HG03060 (cell line): ENCODE measurements at regions not wholly inside any gene's neighbourhood (a gene's known extent, or its start where the extent isn't known, plus 50 kb on each side); places are given as distances from the start of the nearest gene placed in this dataset.
"Not testable (repeated sequence)": the region's sequence is repeated elsewhere in the genome, so short reads cannot be mapped to it uniquely, and the experiment has no call there.

Experiments used
- ATAC-seq: cut with Tn5 transposase; IDR thresholded peaks from one replicate; pipeline ENCODE4 v1.9.1; 2021; ENCODE audit warnings: low read depth, moderate number of reproducible peaks; ENCODE audit not compliant: unreplicated experiment

DNA sequence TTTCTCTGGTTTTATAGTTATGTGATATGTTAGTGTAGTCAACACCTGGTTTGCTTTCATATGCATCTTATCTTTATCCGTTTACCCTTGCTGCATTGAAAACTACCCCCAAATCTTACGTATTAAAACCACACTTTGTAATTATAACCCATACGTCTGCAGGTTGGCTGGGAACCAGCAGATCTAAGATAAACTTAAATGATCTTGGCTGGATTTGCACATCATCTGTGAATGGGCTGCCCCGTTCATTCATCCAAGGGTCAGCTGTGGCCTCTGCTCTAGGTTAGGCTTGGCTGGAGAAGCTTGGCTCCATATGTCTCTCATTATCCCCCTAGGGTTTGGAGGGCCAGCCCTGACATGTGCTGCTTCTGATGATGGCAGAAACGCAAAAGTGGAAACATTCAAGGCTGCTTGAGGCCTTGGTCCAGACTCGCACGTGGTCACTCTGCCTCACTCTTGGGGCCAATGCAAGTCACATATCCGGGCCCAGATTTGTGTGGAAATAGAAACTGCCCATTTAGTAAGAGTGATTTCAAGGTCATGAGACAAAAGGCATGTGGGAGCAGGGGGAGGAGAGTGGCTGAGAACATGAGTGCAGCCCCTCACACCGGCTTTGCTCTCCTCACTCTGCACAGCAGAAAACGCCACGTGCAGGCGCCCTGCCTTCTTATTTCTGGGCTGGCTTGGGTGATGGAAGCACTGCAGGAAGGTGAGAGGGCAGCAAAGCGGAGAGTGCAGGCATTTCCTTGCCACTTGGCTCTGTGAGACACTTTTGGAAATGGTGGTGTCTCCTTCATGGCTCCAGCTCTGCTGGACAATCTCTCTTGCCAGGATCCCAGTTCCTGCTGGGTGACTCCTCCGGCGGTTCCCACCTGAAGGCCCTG, 553.8 kb downstream of the GLRX3 start:
- no peak for ATAC-seq

DNA sequence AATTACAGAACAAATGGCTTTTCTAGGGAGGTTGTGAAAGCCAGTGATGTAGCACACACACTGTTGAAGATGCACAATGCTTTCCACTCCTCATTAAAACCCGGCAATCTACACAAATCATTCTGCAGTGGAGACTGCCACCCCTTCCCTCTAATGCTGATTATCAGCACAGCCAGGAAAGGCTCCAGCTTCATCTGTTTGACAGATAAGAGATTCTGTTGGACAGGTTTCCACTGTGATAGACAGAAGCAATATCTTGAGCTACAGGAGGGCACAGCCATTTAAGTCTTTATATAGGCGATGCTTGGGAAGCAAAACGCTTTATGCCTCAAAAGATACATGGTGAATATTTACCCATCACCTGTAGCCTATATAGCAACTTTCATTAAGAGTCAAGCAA, 555.6 kb downstream of the GLRX3 start:
- ATAC-seq, result no peak

DNA sequence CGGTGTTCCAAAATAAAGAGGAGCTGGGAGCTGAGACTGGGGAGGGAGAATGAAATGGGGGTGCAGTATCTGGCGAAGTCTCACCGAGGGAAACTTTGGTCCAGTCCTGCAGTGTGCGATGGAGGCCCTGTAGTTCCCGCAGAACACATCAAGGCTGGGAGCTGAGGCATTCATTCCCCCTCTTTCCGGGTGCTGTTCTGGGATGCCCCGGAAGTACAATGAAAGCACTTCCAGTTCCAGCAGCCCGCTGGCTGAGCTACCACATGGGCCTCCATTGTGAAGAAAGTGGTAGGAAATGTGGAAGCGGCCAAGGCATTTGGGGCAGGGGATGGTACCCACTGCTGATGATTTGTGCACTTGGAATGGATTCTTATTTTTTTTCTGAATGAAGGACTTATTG, 560.7 kb downstream of the GLRX3 start:
- no peak for ATAC-seq

DNA sequence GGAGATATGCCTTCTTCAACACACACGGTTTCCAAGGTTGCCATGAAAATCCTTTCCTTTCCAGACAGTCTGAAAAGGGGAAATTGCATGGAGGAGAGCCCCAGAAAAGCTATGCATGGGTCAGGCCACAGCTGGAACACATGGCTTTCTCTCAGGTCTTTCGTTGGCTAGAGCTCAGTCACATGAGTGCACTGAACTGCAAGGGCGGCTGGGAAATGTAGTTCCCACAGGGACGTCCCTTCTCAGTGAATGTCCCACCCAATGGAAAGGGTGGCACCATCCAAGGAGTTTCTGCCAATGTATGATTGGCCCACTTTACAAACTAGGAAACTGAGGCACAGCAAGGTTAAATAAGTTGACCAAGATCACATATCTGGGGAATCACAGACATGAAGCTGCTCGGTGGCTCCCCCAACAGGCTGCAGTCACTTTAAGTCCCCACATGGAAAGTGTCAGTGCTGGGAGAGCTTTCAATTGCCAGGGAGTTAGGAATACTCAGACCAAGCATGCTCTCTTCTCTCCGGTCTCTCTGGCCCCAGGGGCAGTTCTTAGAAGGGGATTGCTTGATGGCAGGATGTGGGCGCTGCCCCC, 571.3 kb downstream of the GLRX3 start:
- ATAC-seq, result no peak

DNA sequence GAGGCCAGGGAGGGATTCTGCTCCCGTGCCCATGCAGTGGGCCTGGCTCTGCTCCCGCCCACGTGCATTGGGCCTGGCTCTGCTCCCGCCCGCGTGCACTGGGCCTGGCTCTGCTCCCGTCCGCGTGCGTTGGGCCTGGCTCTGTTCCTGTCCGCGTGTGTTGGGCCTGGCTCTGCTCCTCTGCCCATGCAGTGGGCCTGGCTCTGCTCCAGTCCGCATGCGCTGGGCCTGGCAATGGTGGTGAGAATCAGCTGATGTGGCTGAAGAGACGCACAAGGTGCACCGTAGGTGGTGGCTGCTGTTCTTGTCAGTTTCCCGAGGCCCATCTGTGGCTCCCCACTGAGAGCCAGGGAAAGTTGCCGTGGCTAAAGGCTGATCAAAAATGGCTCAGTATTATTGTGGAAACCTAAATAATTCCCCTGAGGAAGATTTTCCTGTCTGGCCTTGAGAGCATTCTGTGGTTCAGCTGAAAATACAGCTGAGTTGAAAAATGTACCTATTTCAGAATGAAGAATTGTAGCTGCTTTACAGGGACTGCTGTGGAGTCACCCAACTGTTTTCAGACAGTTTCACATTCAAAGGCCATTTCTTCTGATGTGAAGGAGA, 572.4 kb downstream of the GLRX3 start:
- ATAC-seq, result no peak

DNA sequence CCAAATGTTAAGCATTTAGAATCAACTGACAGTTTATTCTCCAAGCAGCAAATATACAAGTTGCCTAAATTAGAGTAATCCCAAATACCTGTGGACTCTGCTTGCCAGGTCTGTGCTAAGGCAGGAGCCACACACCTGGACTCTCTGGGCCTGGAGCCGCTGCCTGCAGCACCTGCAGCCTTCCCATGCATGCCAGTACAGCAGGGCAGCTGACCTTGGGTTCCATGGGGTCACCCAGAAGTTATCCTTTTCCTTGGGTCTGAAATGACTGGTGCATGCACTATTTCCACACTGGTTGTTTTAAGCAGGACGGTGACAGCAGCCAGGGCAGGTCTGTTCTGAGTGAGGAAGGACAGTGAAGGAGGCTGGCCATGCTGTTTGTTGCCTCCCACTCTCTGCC, 573.2 kb downstream of the GLRX3 start:
- ATAC-seq, result no peak

DNA sequence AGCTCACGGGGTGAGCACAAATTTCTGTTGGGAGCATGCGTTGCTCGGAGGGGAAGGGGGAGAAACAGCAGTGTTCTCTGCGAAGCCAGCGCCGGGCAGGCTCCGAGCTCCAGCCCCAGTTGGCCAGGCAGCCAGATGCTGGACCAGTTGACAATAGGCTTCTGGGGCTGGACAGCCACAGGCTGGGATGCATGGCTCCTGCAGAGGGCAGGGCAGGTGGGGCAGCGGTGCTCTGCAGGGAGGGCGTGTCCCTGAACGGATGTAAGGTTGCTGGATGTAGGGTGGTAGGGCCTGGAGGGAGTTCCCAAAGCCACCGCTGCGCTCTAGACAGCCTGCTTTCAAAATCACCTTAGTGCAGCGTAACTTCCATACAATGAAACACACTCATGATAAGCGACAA, 574.9 kb downstream of the GLRX3 start:
- no peak for ATAC-seq

DNA sequence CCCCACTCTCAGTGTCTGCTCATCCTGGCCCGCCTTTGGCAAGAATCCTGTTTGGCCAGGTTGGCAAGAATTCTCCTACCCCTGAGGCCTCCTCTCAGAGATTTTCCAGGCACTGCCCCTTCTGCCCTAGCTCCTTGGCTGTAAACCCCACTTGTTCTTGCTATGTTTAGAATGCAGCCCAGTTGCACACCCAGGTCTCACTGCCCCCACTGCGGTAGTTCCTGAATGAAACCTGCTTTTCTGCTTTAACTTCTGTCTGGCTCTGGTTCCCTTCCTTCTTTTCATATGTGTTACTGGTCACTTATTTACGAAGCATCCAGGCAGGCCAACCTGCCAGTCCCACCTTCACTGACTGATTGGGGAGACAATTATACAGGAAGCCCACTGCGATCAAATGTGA, 576.9 kb downstream of the GLRX3 start:
- no peak for ATAC-seq

DNA sequence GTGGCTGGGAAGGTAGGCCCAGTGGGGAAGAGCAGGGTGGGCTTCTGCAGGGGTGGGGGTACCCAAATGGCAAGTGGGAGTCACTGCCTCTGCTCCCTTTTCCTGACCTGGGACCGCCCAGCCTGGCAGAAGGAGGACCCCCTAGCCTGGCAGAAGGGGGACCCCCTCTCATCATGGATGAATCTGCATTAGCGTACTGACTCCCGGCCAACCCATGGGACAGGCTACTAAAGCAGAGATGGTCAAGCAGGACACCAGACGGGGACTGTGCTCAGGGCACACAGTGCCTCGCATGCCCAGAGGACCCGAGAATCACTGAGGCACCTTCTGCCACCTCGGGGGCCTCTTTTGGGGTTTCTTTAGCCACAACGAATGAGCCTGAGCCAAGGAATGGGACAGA, 577.5 kb downstream of the GLRX3 start:
- ATAC-seq, result no peak

DNA sequence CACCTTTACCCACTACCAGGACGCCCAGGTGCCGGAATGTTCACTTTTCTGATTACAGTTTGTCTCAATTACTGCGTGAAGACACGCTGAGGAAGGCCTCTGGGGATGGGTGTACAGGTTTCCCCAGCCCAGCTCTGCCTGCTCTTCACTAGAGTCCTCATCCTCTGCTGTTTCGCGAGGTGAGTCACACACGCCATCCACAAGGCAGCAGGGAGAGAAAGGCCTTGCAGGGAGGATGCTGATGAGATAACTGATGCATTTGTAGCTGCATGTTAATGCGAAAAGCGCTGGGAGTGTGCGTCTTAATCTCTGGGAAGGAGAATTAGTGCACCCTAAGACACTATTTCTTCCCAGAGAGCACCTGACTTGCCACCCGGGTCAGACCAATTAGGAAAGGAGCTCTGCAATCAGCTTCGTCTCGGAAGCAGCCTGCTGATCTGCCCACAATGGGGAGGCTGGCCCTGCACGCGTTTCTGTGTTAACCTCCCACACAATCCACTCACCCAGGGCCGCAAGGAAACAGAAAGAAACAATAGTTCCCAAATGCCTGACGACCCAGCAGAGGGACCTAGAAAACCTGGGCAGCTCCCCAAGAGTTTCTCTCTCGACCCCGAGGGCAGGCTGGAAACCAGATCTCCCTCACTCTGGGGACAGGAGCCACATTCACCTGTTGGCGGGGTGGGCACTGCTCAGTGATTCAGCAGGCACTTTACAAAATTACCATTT, 578.7 kb downstream of the GLRX3 start:
- no peak for ATAC-seq

DNA sequence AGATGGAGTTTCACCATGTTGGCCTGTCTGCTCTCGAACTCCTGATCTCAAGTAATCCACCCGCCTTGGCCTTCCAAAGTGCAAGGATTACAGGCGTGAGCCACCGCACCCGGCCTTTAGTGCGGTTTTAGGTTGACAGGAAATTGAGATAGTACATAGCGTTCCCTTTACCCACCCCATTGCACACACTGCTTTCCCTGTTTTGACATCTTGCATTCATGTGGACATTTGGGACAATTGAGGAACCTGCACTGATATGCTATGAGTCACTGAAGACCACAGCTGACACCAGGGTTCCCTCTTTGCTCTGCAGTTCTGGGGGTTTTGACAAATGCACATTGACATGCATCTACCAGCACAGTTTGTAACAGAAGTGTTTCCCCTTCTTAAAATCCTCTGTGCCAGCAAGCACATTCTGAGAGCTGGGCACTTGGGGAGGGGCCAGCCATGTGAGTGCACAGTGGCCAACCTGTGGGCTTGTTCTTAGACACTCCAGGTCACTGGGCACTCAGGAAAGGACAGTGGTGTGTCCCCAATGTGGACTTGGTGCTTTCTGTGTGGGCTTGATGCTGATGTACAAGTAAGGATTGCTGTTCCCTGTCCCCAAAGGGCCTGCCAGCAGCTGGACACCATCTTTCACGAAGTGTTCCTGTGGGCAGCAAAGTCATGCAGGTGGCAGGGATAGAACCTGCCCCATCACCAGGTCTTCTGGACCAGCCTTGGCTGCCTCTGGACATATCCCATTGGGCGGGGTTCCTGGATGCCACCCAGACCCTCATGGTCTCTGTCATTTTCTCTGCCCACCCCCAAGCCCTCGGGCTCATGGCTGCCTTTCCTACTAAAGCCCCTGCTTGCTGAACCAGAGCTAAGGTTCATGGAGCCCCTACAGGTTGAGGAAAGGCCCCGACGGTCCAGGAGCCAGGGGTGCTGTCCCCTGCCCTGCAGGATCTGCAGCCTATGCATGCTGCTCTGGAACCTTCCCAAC, 579.8 kb downstream of the GLRX3 start:
- ATAC-seq, result no peak

DNA sequence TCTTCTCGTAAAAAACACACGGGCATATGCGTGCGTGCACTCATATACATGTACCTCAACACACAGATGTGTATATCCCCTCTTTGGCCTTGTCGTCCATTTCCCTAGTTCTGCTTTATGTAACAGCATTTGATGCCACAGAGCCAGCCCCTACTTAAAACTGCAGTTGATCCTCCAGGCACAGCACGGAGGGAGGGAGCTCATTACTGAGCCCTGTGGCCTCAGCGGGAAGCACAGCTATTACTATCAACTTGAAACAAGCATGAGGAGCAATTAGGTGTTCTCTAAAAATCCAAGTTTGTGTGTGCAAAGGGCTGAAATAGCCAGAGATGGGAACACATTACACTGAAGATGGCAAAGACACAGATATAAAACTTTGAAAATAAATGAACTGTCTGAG, 580.9 kb downstream of the GLRX3 start:
- ATAC-seq, result no peak

DNA sequence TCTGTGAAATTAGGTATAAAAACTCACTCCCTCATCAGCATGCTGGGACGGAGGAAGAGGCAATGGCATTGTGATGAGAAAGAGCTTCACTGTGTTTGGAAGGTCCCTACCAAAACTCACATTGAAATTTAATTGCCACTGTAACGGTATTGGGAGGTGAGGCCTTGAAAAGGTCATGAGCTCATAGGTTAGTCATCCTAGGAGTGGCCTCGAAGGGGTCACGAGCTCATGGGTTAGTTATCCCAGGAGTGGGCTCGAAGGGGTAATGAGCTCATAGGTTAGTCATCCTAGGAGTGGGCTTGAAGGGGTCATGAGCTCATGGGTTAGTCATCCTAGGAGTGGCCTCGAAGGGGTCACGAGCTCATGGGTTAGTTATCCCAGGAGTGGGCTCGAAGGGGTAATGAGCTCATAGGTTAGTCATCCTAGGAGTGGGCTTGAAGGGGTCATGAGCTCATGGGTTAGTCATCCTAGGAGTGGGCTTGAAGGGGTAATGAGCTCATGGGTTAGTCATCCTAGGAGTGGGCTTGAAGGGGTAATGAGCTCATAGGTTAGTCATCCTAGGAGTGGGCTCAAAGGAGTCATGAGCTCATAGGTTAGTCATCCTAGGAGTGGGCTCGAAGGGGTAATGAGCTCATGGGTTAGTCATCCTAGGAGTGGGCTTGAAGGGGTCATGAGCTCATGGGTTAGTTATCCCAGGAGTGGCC, 582.7 kb downstream of the GLRX3 start:
- ATAC-seq, result not testable (repeated sequence)

DNA sequence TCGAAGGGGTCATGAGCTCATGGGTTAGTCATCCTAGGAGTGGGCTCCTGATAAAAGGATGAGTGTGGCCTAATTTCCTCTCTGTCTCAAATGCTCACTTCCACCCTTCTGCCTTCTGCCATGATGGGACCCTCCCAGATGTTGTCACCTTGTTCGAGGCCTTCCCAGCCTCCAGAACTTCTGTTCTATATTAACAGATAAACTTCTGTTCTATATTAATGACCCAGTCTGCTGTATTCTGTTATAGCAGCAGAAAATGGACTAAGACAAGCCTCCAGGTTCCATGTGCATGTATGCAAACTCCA, 583.2 kb downstream of the GLRX3 start:
- ATAC-seq, result no peak

DNA sequence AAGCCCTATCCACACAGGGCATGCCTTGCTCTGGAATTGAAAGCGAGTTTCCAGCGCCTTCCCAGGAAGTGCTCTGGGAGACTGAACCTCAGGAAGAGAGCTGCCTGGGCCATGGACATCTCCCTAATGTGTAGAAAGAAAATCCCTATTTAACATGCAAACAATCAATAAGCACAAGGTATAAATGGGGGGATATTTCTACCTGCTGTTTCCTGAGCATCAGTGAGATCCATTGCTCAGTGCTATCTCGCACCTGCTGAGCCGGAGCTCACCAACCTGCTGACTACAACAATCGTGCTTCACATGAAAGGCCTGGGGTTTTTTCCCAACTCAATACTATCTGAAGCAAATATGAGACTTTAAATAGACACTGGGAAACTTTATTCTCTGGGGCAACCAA, 584.0 kb downstream of the GLRX3 start:
- no peak for ATAC-seq

DNA sequence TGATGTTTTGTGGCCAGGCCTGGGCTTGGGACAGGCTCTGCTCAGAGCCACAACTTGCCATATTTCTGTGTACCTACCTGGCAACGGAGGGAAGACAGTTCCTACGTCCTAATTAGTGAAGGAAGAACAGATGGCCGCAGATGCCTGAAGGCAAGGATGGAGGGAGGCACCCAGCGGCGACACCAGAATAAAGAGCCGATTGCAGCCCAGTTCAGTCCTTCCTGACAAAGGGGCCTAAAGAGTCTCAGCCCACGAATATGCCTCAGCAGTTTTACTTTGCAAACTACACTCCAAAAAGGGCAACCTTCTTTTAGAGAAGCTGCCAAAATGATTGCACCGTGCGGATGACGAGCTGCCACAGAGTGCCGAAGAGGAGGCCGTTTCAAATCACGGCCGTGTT, 585.8 kb downstream of the GLRX3 start:
- ATAC-seq, result no peak

DNA sequence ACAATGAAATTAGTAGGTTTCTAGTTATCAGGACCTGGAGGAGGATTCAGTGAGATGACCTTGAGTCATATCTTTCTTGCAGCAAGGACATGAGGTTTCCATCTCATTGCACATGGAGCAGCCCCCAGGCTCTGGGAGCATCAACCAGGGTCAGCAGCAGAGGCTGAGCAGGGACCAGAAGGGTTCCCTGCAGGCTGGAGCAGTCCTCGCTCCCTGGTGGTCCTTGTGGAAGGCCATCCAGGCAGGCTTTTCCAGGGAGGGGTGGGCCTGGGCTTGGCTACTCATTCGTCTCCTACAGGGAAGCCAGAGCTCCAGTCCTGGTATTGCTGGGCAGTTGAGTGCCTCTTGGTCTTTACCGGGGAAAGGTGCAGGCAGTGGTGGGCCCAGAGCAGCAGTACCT, 587.5 kb downstream of the GLRX3 start:
- ATAC-seq, result no peak

DNA sequence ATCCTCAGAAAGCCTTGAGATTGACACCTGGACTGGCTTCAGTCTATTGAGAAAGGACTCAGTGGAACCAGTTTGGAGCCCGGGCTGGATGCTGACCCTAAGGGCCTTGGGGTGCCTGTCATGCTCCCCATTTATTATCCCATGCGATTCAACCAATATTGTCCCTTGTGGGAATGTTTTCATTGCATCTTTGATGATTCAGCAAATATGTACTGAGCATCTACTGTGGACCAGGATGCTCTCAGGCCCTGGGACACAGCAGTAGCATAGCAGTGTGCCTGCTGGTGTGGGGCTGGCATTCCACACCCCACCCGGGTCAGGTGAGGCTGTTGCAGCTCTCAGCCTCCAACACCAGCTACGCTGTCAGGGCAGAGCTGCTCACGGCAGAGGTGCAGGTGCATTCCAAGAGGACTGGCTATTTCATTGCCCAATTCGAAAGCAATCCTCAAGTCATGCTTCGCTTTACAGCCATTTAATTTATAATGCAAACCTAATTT, 586.0 kb downstream of the TCERG1L start:
- ATAC-seq, result no peak

DNA sequence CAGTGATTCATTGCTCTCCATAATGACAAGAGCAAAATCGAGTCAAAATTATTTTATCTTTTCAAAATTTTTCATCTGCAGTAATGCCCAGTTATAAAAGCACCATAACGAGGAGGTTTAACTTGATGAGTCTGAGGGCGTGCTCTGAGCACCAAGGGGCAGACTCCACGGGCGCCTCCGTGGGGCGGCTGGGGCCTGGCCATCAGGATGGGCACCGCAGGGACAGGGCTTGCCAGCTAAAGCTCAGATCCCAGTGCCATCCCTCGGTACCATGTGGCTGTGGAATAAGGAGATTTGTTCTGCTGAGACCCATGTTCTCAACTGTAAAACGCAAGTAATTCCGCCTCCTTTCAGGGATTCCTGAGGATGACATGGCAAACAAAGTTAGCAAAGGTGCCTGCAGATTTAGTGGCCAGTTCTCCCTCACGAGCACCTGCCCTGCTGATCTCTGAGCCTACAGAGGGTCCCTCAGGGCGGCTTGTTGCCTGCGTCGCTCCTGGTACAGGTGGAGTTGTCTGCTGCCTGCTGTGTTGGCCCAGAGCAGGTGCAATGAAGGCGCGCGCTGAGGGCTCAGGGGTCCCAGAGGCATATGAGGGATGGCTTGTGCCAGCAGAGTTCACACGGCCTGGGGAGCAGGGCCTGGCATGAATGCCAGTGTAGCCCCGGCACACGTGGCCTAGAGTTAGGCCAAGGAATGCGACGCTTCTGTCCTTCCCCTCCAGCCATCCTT, 584.4 kb downstream of the TCERG1L start:
- no peak for ATAC-seq
